ENCODE measurements at regions not wholly inside any gene's neighbourhood (a gene's known extent, or its start where the extent isn't known, plus 50 kb on each side); places are given as distances from the start of the nearest gene placed in this dataset.

- no peak for DNase-seq
Observed at GRCh38 chr1:104733866-104734265, 984.2 kb downstream of the AMY1C start.

- no peak for DNase-seq
Observed at GRCh38 chr1:104745875-104746274, 996.2 kb downstream of the AMY1C start.

GRCh38 chr1:104746994-104747393, 997.3 kb downstream of the AMY1C start:
- no peak for DNase-seq

GRCh38 chr1:104760017-104760416, 1010.3 kb downstream of the AMY1C start:
- DNase-seq: no peak

- no peak for DNase-seq
Observed at GRCh38 chr1:104761961-104762570, 1012.4 kb downstream of the AMY1C start.

GRCh38 chr1:104765085-104765484, 1015.4 kb downstream of the AMY1C start:
- no peak for DNase-seq

- DNase-seq: no peak
Observed at GRCh38 chr1:104768466-104768865, 1018.8 kb downstream of the AMY1C start.

- no peak for DNase-seq
Observed at GRCh38 chr1:104780470-104781078, 1030.9 kb downstream of the AMY1C start.

- DNase-seq: no peak
Observed at GRCh38 chr1:104785575-104786187, 1036.0 kb downstream of the AMY1C start.

- no peak for DNase-seq
Observed at GRCh38 chr1:104787866-104788510, 1038.3 kb downstream of the AMY1C start.

GRCh38 chr1:104791030-104791429, 1041.3 kb downstream of the AMY1C start:
- DNase-seq: no peak

GRCh38 chr1:104794035-104794434, 1044.3 kb downstream of the AMY1C start:
- DNase-seq: no peak

GRCh38 chr1:104795931-104796330, 1046.2 kb downstream of the AMY1C start:
- DNase-seq: no peak

- no peak for DNase-seq
Observed at GRCh38 chr1:104797982-104798381, 1048.3 kb downstream of the AMY1C start.

GRCh38 chr1:104801344-104801743, 1051.6 kb downstream of the AMY1C start:
- no peak for DNase-seq

- no peak for DNase-seq
Observed at GRCh38 chr1:104804147-104804546, 1054.4 kb downstream of the AMY1C start.

GRCh38 chr1:104807590-104807989, 1057.9 kb downstream of the AMY1C start:
- DNase-seq: no peak

- DNase-seq: no peak
Observed at GRCh38 chr1:104825401-104825800, 1075.7 kb downstream of the AMY1C start.

- no peak for DNase-seq
Observed at GRCh38 chr1:104830534-104830933, 1080.8 kb downstream of the AMY1C start.

- DNase-seq: no peak
Observed at GRCh38 chr1:104852151-104852550, 1102.5 kb downstream of the AMY1C start.

GRCh38 chr1:104853276-104853675, 1103.6 kb downstream of the AMY1C start:
- DNase-seq: no peak

GRCh38 chr1:104854529-104854928, 1104.8 kb downstream of the AMY1C start:
- DNase-seq: no peak

- no peak for DNase-seq
Observed at GRCh38 chr1:104855550-104855949, 1105.9 kb downstream of the AMY1C start.

GRCh38 chr1:104856091-104856490, 1106.4 kb downstream of the AMY1C start:
- no peak for DNase-seq
